Renal pelvis (tissue), 1 donor: ENCODE measurements at regions not wholly inside any gene's neighbourhood (a gene's known extent, or its start where the extent isn't known, plus 50 kb on each side); places are given as distances from the start of the nearest gene placed in this dataset.
A peak's percentile ranks its signal among the peaks of the same experiment; 100 is the strongest.

Source experiments
- DNase-seq: peaks from one replicate; pipeline ENCODE4 v3.0.0-alpha.2; 2013

- no peak for DNase-seq
Observed at GRCh38 chrX:39335513-39336235, 534.4 kb downstream of the MID1IP1 start.

GRCh38 chrX:39336671-39337311, 535.5 kb downstream of the MID1IP1 start:
- DNase-seq, result no peak

GRCh38 chrX:39337451-39337850, 536.2 kb downstream of the MID1IP1 start:
- DNase-seq, result no peak

GRCh38 chrX:39338583-39338982, 537.3 kb downstream of the MID1IP1 start:
- no peak for DNase-seq

GRCh38 chrX:39356119-39356807, 555.0 kb downstream of the MID1IP1 start:
- DNase-seq, result no peak

- peak; percentile 47 for DNase-seq
Observed at GRCh38 chrX:39360101-39360500, 558.8 kb downstream of the MID1IP1 start.

- DNase-seq, result no peak
Observed at GRCh38 chrX:39361736-39362135, 560.5 kb downstream of the MID1IP1 start.

GRCh38 chrX:39367416-39367815, 566.2 kb downstream of the MID1IP1 start:
- no peak for DNase-seq

- DNase-seq, result no peak
Observed at GRCh38 chrX:39372115-39372514, 570.9 kb downstream of the MID1IP1 start.

GRCh38 chrX:39377157-39377556, 575.9 kb downstream of the MID1IP1 start:
- no peak for DNase-seq

GRCh38 chrX:39377773-39378172, 576.5 kb downstream of the MID1IP1 start:
- no peak for DNase-seq

GRCh38 chrX:39381422-39381821, 580.2 kb downstream of the MID1IP1 start:
- DNase-seq, result peak; percentile 48

- no peak for DNase-seq
Observed at GRCh38 chrX:39384996-39385395, 583.7 kb downstream of the MID1IP1 start.

- no peak for DNase-seq
Observed at GRCh38 chrX:39388730-39389129, 587.5 kb downstream of the MID1IP1 start.

- no peak for DNase-seq
Observed at GRCh38 chrX:39396358-39396995, 595.2 kb downstream of the MID1IP1 start.

- no peak for DNase-seq
Observed at GRCh38 chrX:39397561-39398199, 596.4 kb downstream of the MID1IP1 start.

GRCh38 chrX:39398215-39398962, 597.1 kb downstream of the MID1IP1 start:
- DNase-seq, result no peak

- peak; percentile 17 for DNase-seq
Observed at GRCh38 chrX:39398963-39399261, 597.7 kb downstream of the MID1IP1 start.

- no peak for DNase-seq
Observed at GRCh38 chrX:39399387-39399786, 598.1 kb downstream of the MID1IP1 start.

- no peak for DNase-seq
Observed at GRCh38 chrX:39401483-39402110, 600.3 kb downstream of the MID1IP1 start.

GRCh38 chrX:39402158-39402557, 600.9 kb downstream of the MID1IP1 start:
- no peak for DNase-seq
